H1 (cell line): ENCODE measurements at regions not wholly inside any gene's neighbourhood (a gene's known extent, or its start where the extent isn't known, plus 50 kb on each side); places are given as distances from the start of the nearest gene placed in this dataset.

ENCODE experiments used
- CTCF ChIA-PET: fragments of 300-600 bp; sonication (Branson Sonifier 250); formaldehyde crosslinking; loops from one replicate; lab custom pipeline; 2021; ENCODE audit not compliant: partially characterized antibody; lab: Charles Lee
- POLR2A ChIA-PET: fragments of 300-600 bp; sonication (Branson Sonifier 250); formaldehyde crosslinking; loops from one replicate; lab custom pipeline; 2021; ENCODE audit warnings: inconsistent platforms; ENCODE audit not compliant: partially characterized antibody; lab: Charles Lee
- DNase-seq, 2 experiments: peaks; one replicate each; pipeline versions ENCODE4 v3.0.0 to v3.0.0-alpha.2; 2010 to 2022; ENCODE audit warnings: low spot score in 2 of 2, low read depth in 1 of 2, mixed read lengths in 1 of 2
- FAIRE-seq: peaks from 2 replicates; lab custom pipeline; 2011; peaks lifted over from hg19 to GRCh38; lab: Jason Lieb, UNC
- H2AFZ ChIP-seq: 2 replicates; pipeline ENCODE4 v1.8.1; 2012; ENCODE audit warnings: low read length, inconsistent platforms
- H2AK5ac ChIP-seq: 2 replicates; pipeline ENCODE4 v1.6.1; 2013; ENCODE audit warnings: low read depth, low read length
- H2BK120ac ChIP-seq: replicated peaks from 2 replicates; pipeline ENCODE3; 2013; ENCODE audit warnings: low read depth, low read length, inconsistent platforms
- H2BK12ac ChIP-seq: 2 replicates; pipeline ENCODE4 v1.6.1; 2013; ENCODE audit warnings: low read depth, low read length
- H2BK15ac ChIP-seq: 2 replicates; pipeline ENCODE4 v1.6.1; 2013; ENCODE audit warnings: low read length
- H2BK20ac ChIP-seq: 2 replicates; pipeline ENCODE4 v1.6.1; 2013; ENCODE audit warnings: low read length
- H2BK5ac ChIP-seq: 2 replicates; pipeline ENCODE4 v1.6.1; 2013; ENCODE audit warnings: low read depth, low read length
- H3K14ac ChIP-seq: 2 replicates; pipeline ENCODE4 v1.6.1; 2013; ENCODE audit warnings: inconsistent platforms; ENCODE audit not compliant: insufficient read length
- H3K18ac ChIP-seq: 2 replicates; pipeline ENCODE4 v1.6.1; 2013; ENCODE audit warnings: low read length; ENCODE audit errors: extremely low read depth
- H3K23ac ChIP-seq: 2 replicates; pipeline ENCODE4 v1.6.1; 2013; ENCODE audit warnings: inconsistent platforms; ENCODE audit not compliant: insufficient read length
- H3K23me2 ChIP-seq: 2 replicates; pipeline ENCODE4 v1.6.1; 2013; ENCODE audit warnings: low read depth, low read length
- H3K27ac ChIP-seq: 2 replicates; pipeline ENCODE4 v1.6.1; 2011; ENCODE audit warnings: low read depth, low read length, inconsistent platforms
- H3K27me3 ChIP-seq, 4 experiments: replicated peaks in 1 of 4; 1 replicate in 1 of 4; 2 replicates in 3 of 4; pipeline versions ENCODE4 v1.6.1 to v1.8.1; 2011 to 2013; ENCODE audit warnings: low read length in 3 of 4, mild to moderate bottlenecking in 3 of 4, inconsistent platforms in 2 of 4, mixed read lengths in 2 of 4, moderate library complexity in 1 of 4; ENCODE audit not compliant: control insufficient read depth in 3 of 4, insufficient read depth in 3 of 4; ENCODE audit errors: extremely low read depth in 1 of 4
- H3K36me3 ChIP-seq, 4 experiments: 2 replicates each; pipeline versions ENCODE4 v1.6.1 to v1.8.1; 2011 to 2013; ENCODE audit warnings: mild to moderate bottlenecking in 4 of 4, low read length in 3 of 4, moderate library complexity in 2 of 4, control low read depth in 1 of 4, inconsistent platforms in 1 of 4; ENCODE audit not compliant: insufficient read depth in 4 of 4, control insufficient read depth in 2 of 4
- H3K4ac ChIP-seq: replicated peaks from 2 replicates; pipeline ENCODE3; 2013; ENCODE audit warnings: low read length, low read depth, mixed read lengths, inconsistent platforms; ENCODE audit not compliant: insufficient read length
- H3K4me1 ChIP-seq, 4 experiments: replicated peaks in 1 of 4; 1 replicate in 1 of 4; 2 replicates in 3 of 4; pipeline versions ENCODE4 v1.6.1 to v1.8.1; 2011 to 2013; ENCODE audit warnings: low read length in 3 of 4, inconsistent platforms in 2 of 4, mixed read lengths in 1 of 4; ENCODE audit not compliant: insufficient read depth in 4 of 4, control insufficient read depth in 3 of 4
- H3K4me2 ChIP-seq, 2 experiments: 2 replicates each; pipeline versions ENCODE4 v1.6.1 to v1.8.1; 2011 to 2013; ENCODE audit warnings: low read depth in 2 of 2, low read length in 2 of 2, control low read depth in 1 of 2, inconsistent platforms in 1 of 2, mild to moderate bottlenecking in 1 of 2; ENCODE audit not compliant: insufficient read depth in 1 of 2
- H3K4me3 ChIP-seq, 4 experiments: fragments of 200-600, 300-600 bp in 1 of 4; sonication (generic), shearing (Covaris generic), sonication (Bioruptor Twin) in 1 of 4; 2 replicates each; pipeline versions ENCODE4 v1.5.1 to v1.8.1; 2011 to 2016; ENCODE audit warnings: low read length in 4 of 4, low read depth in 3 of 4, control low read depth in 2 of 4, inconsistent platforms in 2 of 4, mild to moderate bottlenecking in 2 of 4, mixed read lengths in 1 of 4, moderate library complexity in 1 of 4; ENCODE audit not compliant: insufficient read depth in 2 of 4; ENCODE audit errors: extremely low read depth in 1 of 4
- H3K56ac ChIP-seq: replicated peaks from 2 replicates; pipeline ENCODE3; 2013; ENCODE audit warnings: low read depth, mild to moderate bottlenecking, mixed read lengths, low read length, inconsistent platforms; ENCODE audit not compliant: insufficient read length
- H3K79me1 ChIP-seq: 2 replicates; pipeline ENCODE4 v1.6.1; 2013; ENCODE audit warnings: low read depth, low read length, control low read depth
- H3K79me2 ChIP-seq, 2 experiments: 2 replicates each; pipeline versions ENCODE4 v1.6.1 to v1.8.1; 2012 to 2013; ENCODE audit warnings: low read length in 2 of 2, mild to moderate bottlenecking in 2 of 2, inconsistent platforms in 1 of 2; ENCODE audit not compliant: insufficient read depth in 2 of 2, control insufficient read depth in 1 of 2
- H3K9ac ChIP-seq, 4 experiments: replicated peaks in 1 of 4; 1 replicate in 1 of 4; 2 replicates in 3 of 4; pipeline versions ENCODE4 v1.6.1 to v1.8.1; 2011 to 2013; ENCODE audit warnings: low read depth in 3 of 4, low read length in 3 of 4, control low read depth in 2 of 4, mild to moderate bottlenecking in 2 of 4, moderate library complexity in 2 of 4, inconsistent platforms in 1 of 4; ENCODE audit errors: extremely low read depth in 1 of 4
- H3K9me3 ChIP-seq, 2 experiments: 2 replicates each; pipeline versions ENCODE4 v1.6.1 to v1.8.1; 2012 to 2013; ENCODE audit warnings: mild to moderate bottlenecking in 2 of 2, moderate library complexity in 2 of 2, control low read depth in 1 of 2, inconsistent platforms in 1 of 2, low read depth in 1 of 2, low read length in 1 of 2, mixed read lengths in 1 of 2; ENCODE audit not compliant: insufficient read depth in 2 of 2
- H4K20me1 ChIP-seq, 2 experiments: replicated peaks in 1 of 2; 2 replicates each; pipeline versions ENCODE3 to v1.8.1; 2011 to 2013; ENCODE audit warnings: inconsistent platforms in 2 of 2, low read length in 2 of 2, mild to moderate bottlenecking in 1 of 2; ENCODE audit not compliant: insufficient read depth in 2 of 2, control insufficient read depth in 1 of 2
- H4K5ac ChIP-seq: 2 replicates; pipeline ENCODE4 v1.6.1; 2013; ENCODE audit warnings: low read length, low read depth, mixed read lengths, inconsistent platforms; ENCODE audit not compliant: insufficient read length
- H4K8ac ChIP-seq: 2 replicates; pipeline ENCODE4 v1.8.0; 2013; ENCODE audit warnings: mild to moderate bottlenecking, moderate library complexity, low read length, inconsistent platforms; ENCODE audit not compliant: insufficient read depth; ENCODE audit errors: extremely low read depth
- H4K91ac ChIP-seq: replicated peaks from 2 replicates; pipeline ENCODE3; 2013; ENCODE audit warnings: low read length, mixed read lengths, inconsistent platforms; ENCODE audit not compliant: insufficient read length
- CBX5 ChIP-seq: fragments of 300-800, 300-1000 bp; sonication (generic); IDR thresholded peaks from 2 replicates; pipeline ENCODE4 v1.7.1; 2016; ENCODE audit warnings: antibody characterized with exemption, low read length, low read depth
- CREB1 ChIP-seq: IDR thresholded peaks from 2 replicates; pipeline ENCODE4 v1.6.1; 2012; ENCODE audit warnings: inconsistent platforms
- CTCF ChIP-seq, 3 experiments: IDR thresholded peaks; 1 replicate in 2 of 3; 2 replicates in 1 of 3; pipeline versions ENCODE4 v1.5.1 to v1.6.1; 2011; ENCODE audit warnings: low read length in 3 of 3, mild to moderate bottlenecking in 3 of 3, inconsistent platforms in 2 of 3, low read depth in 1 of 3, moderate library complexity in 1 of 3; ENCODE audit not compliant: insufficient read depth in 1 of 3; ENCODE audit errors: control extremely low read depth in 1 of 3
- E2F6 ChIP-seq: IDR thresholded peaks from 2 replicates; pipeline ENCODE4 v1.6.1; 2012; ENCODE audit warnings: inconsistent platforms
- EP300 ChIP-seq, 2 experiments: IDR thresholded peaks; 1 replicate in 1 of 2; 2 replicates in 1 of 2; pipeline ENCODE4 v1.6.1; 2011 to 2012; ENCODE audit warnings: low read depth in 2 of 2, low read length in 2 of 2, mild to moderate bottlenecking in 2 of 2, borderline replicate concordance in 1 of 2, inconsistent platforms in 1 of 2, moderate library complexity in 1 of 2
- JUND ChIP-seq: IDR thresholded peaks from 2 replicates; pipeline ENCODE4 v1.6.1; 2011; ENCODE audit warnings: mild to moderate bottlenecking, improper control_type of control experiment, low read length
- KDM4A ChIP-seq: IDR thresholded peaks from one replicate; pipeline ENCODE4 v1.7.1; 2012; ENCODE audit warnings: low read depth, mild to moderate bottlenecking, moderate library complexity, low read length, inconsistent platforms; ENCODE audit not compliant: severe bottlenecking
- POLR2A ChIP-seq, 2 experiments: IDR thresholded peaks; 1 replicate in 1 of 2; 2 replicates in 1 of 2; pipeline ENCODE4 v1.6.1; 2011; ENCODE audit warnings: low read depth in 2 of 2, low read length in 2 of 2, mild to moderate bottlenecking in 2 of 2; ENCODE audit errors: control extremely low read depth in 1 of 2
- POLR2AphosphoS5 ChIP-seq: IDR thresholded peaks from 2 replicates; pipeline ENCODE4 v1.6.1; 2011; ENCODE audit warnings: low read depth, low read length
- RAD21 ChIP-seq, 2 experiments: IDR thresholded peaks in 1 of 2; conservative IDR thresholded peaks in 1 of 2; 2 replicates each; pipeline ENCODE4 v1.6.1; 2011; ENCODE audit warnings: low read depth in 2 of 2, low read length in 2 of 2, improper control_type of control experiment in 1 of 2, inconsistent platforms in 1 of 2, mild to moderate bottlenecking in 1 of 2, moderate library complexity in 1 of 2
- SAP30 ChIP-seq: fragments of 300-600 bp; sonication (generic); IDR thresholded peaks from 2 replicates; pipeline ENCODE4 v1.7.1; 2012; ENCODE audit warnings: low read length, moderate library complexity, mild to moderate bottlenecking, inconsistent platforms; ENCODE audit not compliant: insufficient read depth, insufficient replicate concordance
- YY1 ChIP-seq: IDR thresholded peaks from 2 replicates; pipeline ENCODE4 v1.6.1; 2011; ENCODE audit warnings: low read depth, mild to moderate bottlenecking, low read length
- WGBS, 2 experiments: shearing (Covaris generic) in 1 of 2; methylation state at CpG; one replicate each; pipeline versions ENCODE4 v1.1.6 to v1.1.7; 2013 to 2015; ENCODE audit warnings: low lambda C conversion rate in 2 of 2, mixed read lengths in 2 of 2, inconsistent platforms in 1 of 2, low coverage in 1 of 2, missing lambda C conversion rate in 1 of 2; ENCODE audit not compliant: insufficient replicate concordance in 2 of 2, insufficient coverage in 1 of 2, insufficient read length in 1 of 2; ENCODE audit errors: extremely low coverage in 1 of 2, missing lambda C conversion rate in 1 of 2; 5-methylcytosine and 5-hydroxymethylcytosine counted together

- Histone ChIP-seq H3K27me3 (no peaks in the 10 kb centered on the region), H3K9me3 (no peaks in the 10 kb centered on the region), H2AFZ (no peak overlapping the region), H3K4me2 (no peak overlapping the region), H3K18ac (no peak overlapping the region), H2BK12ac (no peak overlapping the region), H2BK15ac (no peak overlapping the region), H3K9ac (no peak overlapping the region), H2BK120ac (no peak overlapping the region), H4K5ac (no peak overlapping the region), H3K23me2 (no peaks in the 10 kb centered on the region), H3K14ac (no peak overlapping the region), H3K4me1 (no peaks in the 10 kb centered on the region), H3K79me1 (no peaks in the 10 kb centered on the region), H3K23ac (no peak overlapping the region), H4K8ac (no peak overlapping the region), H3K27ac (no peak overlapping the region), H2BK20ac (no peak overlapping the region), H3K56ac (no peak overlapping the region), H3K4ac (no peak overlapping the region), H4K20me1 (no peaks in the 10 kb centered on the region), H3K79me2 (no peaks in the 10 kb centered on the region), H2AK5ac (no peak overlapping the region), H2BK5ac (no peak overlapping the region), H4K91ac (peak overlapping the region; percentile 29), H3K36me3 (no peaks in the 10 kb centered on the region), H3K4me3 (no peak overlapping the region)
- CTCF ChIA-PET, result interaction anchor here (1.3 to 3.0 kb wide), 2 partner anchors 12 to 16 kb away, joined by 7 to 15 read pairs; no protein-coding TSS in a partner anchor
- FAIRE-seq, result no peak
- DNase-seq, result no peak
- WGBS, 2 experiments, result 92% methylated on average over 5 of the region's 5 CpGs; no CpG with 5 or more reads in 1 of the 2 experiments
- POLR2A ChIA-PET, result no interaction called here
- TF ChIP-seq CTCF (IDR thresholded peaks at IDR 0.05; ENCODE audit: control extremely low read depth in 1 of 3, insufficient read depth in 1 of 3, low read depth in 1 of 3, low read length in 3 of 3) (no peak), RAD21 (IDR thresholded peaks at IDR 0.05 in 1 of 2, conservative IDR thresholded peaks at IDR 0.05 in 1 of 2; ENCODE audit: low read depth in 2 of 2, low read length in 2 of 2) (no peak), SAP30 (no peak), YY1 (no peak), JUND (no peak), E2F6 (no peak), EP300 (IDR thresholded peaks at IDR 0.05; ENCODE audit: borderline replicate concordance in 1 of 2, low read depth in 2 of 2, low read length in 2 of 2) (no peak), KDM4A (no peak), POLR2AphosphoS5 (no peak), POLR2A (IDR thresholded peaks at IDR 0.05; ENCODE audit: control extremely low read depth in 1 of 2, low read depth in 2 of 2, low read length in 2 of 2) (no peak), CBX5 (no peak), CREB1 (no peak)
Measured at GRCh38 chr3:107218864-107219269, 158.4 kb upstream of the CCDC54 start.
